ENCODE measurements at regions not wholly inside any gene's neighbourhood (a gene's known extent, or its start where the extent isn't known, plus 50 kb on each side); places are given as distances from the start of the nearest gene placed in this dataset.

- DNase-seq: no peak
These were observed 60.2 kb downstream of the ADAMTS1 start for GRCh38 chr21:26784974-26785373.

- DNase-seq: no peak
These were observed 61.6 kb downstream of the ADAMTS1 start for GRCh38 chr21:26783466-26784195.

GRCh38 chr21:26782747-26783146 lies 62.5 kb downstream of the ADAMTS1 start:
- no peak for DNase-seq

- no peak for DNase-seq
These were observed 62.9 kb downstream of the ADAMTS1 start for GRCh38 chr21:26782331-26782730.

- no peak for DNase-seq
These were observed 63.9 kb downstream of the ADAMTS1 start for GRCh38 chr21:26781331-26781730.

- no peak for DNase-seq
These were observed 68.0 kb downstream of the ADAMTS1 start for GRCh38 chr21:26777166-26777565.

- no peak for DNase-seq
These were observed 68.7 kb downstream of the ADAMTS1 start for GRCh38 chr21:26776310-26777021.

GRCh38 chr21:26773058-26773457 lies 72.2 kb downstream of the ADAMTS1 start:
- DNase-seq: no peak

- peak; percentile 66 for DNase-seq
These were observed 75.5 kb downstream of the ADAMTS1 start for GRCh38 chr21:26769613-26770188.

GRCh38 chr21:26766826-26767325 lies 78.3 kb downstream of the ADAMTS1 start:
- DNase-seq: no peak

GRCh38 chr21:26761174-26761915 lies 83.9 kb downstream of the ADAMTS1 start:
- DNase-seq: no peak

GRCh38 chr21:26759731-26760130 lies 85.5 kb downstream of the ADAMTS1 start:
- DNase-seq: no peak

GRCh38 chr21:26758083-26758880 lies 86.9 kb downstream of the ADAMTS1 start:
- DNase-seq: no peak

- DNase-seq: no peak
These were observed 88.6 kb downstream of the ADAMTS1 start for GRCh38 chr21:26756491-26757159.

GRCh38 chr21:26754853-26755252 lies 90.4 kb downstream of the ADAMTS1 start:
- DNase-seq: no peak

GRCh38 chr21:26753822-26754221 lies 91.4 kb downstream of the ADAMTS1 start:
- DNase-seq: no peak

GRCh38 chr21:26752849-26753248 lies 92.4 kb downstream of the ADAMTS1 start:
- DNase-seq: no peak

GRCh38 chr21:26751305-26751704 lies 93.9 kb downstream of the ADAMTS1 start:
- peak; percentile 16 for DNase-seq

GRCh38 chr21:26748066-26748465 lies 97.1 kb downstream of the ADAMTS1 start:
- no peak for DNase-seq

- DNase-seq: no peak
These were observed 98.0 kb downstream of the ADAMTS1 start for GRCh38 chr21:26747216-26747615.

GRCh38 chr21:26743524-26743923 lies 101.7 kb downstream of the ADAMTS1 start:
- DNase-seq: no peak

GRCh38 chr21:26739189-26739588 lies 106.0 kb downstream of the ADAMTS1 start:
- DNase-seq: no peak
